Heart right ventricle (tissue), 16 donors: ENCODE measurements at regions not wholly inside any gene's neighbourhood (a gene's known extent, or its start where the extent isn't known, plus 50 kb on each side); places are given as distances from the start of the nearest gene placed in this dataset.

ENCODE experiments used
- ATAC-seq, 8 donors: fragments of 200-7000 bp; cut with Tn5 transposase; one replicate each; pipeline ENCODE4 v1.9.1; 2020; ENCODE audit warnings: mild to moderate bottlenecking in 8 of 8, moderate library complexity in 8 of 8, moderate number of reproducible peaks in 1 of 8
- DNase-seq, 2 donors: peaks; one replicate each; pipeline ENCODE4 v3.0.0-alpha.2; 2020
- H3K27ac ChIP-seq, 10 donors: fragments of 200-600 bp; sonication (generic) in 2 of 10; one replicate each; pipeline versions ENCODE4 v1.5.0 to v1.8.0; 2020 to 2022; ENCODE audit warnings: mild to moderate bottlenecking in 3 of 10
- H3K27me3 ChIP-seq, 7 donors: fragments of 200-600 bp; one replicate each; pipeline ENCODE4 v1.8.0; 2021 to 2022; ENCODE audit warnings: mild to moderate bottlenecking in 2 of 7
- H3K36me3 ChIP-seq, 9 donors: fragments of 200-600 bp; sonication (generic) in 1 of 9; one replicate each; pipeline versions ENCODE4 v1.5.0 to v1.8.0; 2020 to 2022; ENCODE audit warnings: mild to moderate bottlenecking in 2 of 9
- H3K4me1 ChIP-seq, 9 donors: fragments of 200-600 bp; sonication (generic) in 1 of 9; one replicate each; pipeline versions ENCODE4 v1.5.0 to v1.8.0; 2020 to 2022; ENCODE audit warnings: mild to moderate bottlenecking in 4 of 9
- H3K4me3 ChIP-seq, 10 donors: fragments of 200-600 bp; sonication (generic) in 2 of 10; one replicate each; pipeline versions ENCODE4 v1.5.0 to v1.8.0; 2020 to 2022; ENCODE audit warnings: mild to moderate bottlenecking in 7 of 10, moderate library complexity in 2 of 10
- H3K9me3 ChIP-seq, 11 donors: fragments of 200-600 bp in 10 of 11; sonication (generic) in 2 of 11; one replicate each; pipeline versions ENCODE4 v1.5.0 to v1.8.0; 2013 to 2022; ENCODE audit warnings: mild to moderate bottlenecking in 2 of 11, control low read depth in 1 of 11, moderate library complexity in 1 of 11
- CTCF ChIP-seq, 9 donors: fragments of 200-600 bp; sonication (generic) in 2 of 9; IDR thresholded peaks; one replicate each; pipeline versions ENCODE4 v1.5.0 to v1.8.0; 2021 to 2022; ENCODE audit warnings: antibody characterized with exemption in 9 of 9, mild to moderate bottlenecking in 5 of 9, moderate library complexity in 1 of 9
- WGBS, 2 donors: extraction: QIAGEN DNeasy Blood & Tissue Kit; methylation state at CpG; one replicate each; pipeline ENCODE4 v1.1.7; 2013; ENCODE audit warnings: inconsistent platforms in 1 of 2; 5-methylcytosine and 5-hydroxymethylcytosine counted together
- intact Hi-C, 10 donors: fragments of 100-400 bp; cut with DNase I; formaldehyde crosslinking; loops; one replicate each; pipeline versions ENCODE4 v1.11.1 to v1.14.2; 2022
- donor health status: Arrhythmogenic right ventricular cardiomyopathy.
- donor health status: ischemic (EF 13 %, LVEDD 7.1; RV severe dilation, severe dysfunction).
- donor health status: healthy with polysubstance abuse.
- donor health status: DM: no; HTN: yes; CAD: no.
- donor health status: DM: no; HTN: no; CAD: no.
- donor health status: ischemic (EF 25% LVEDD 6.9; RV normal size, moderate dysfunction).
- donor health status: ischemic (EF 25% LVEDD 5.7; RV mildly dilated, moderate dysfunction).
- donor health status: healthy.
- donor health status: DM: yes; HTN: yes; CAD: no.
- donor health status: Ischemic cardiomyopathy.
- donor health status: ischemic (EF 35%, LVEDD 5.7; RV mildly dilated, moderate dysfunction).
- donor health status: nonischemic (EF 11% LVEDD 7.7; RV severe dilation, severe dysfunction).
- donor health status: DM: yes; HTN: yes; CAD: no.
- donor health status: PGD.
- donor health status: ischemic (EF 29% LVEDD 5.4; RV normal size, mild dysfunction).
- donor health status: nonischemic (EF 23%, LVEDD 6.1; RV moderate dilation, normal function).

- DNase-seq (no peak), ATAC-seq (no peak)
- H3K4me1 ChIP-seq, result no peaks in the 10 kb centered on the region
- WGBS, 2 donors, result 89 to 98% methylated on average over 3 of the region's 3 CpGs
- H3K27ac ChIP-seq, result no peak overlapping the region
- H3K9me3 ChIP-seq, result peaks cover 0 to 7% (median 0%) of the 10 kb centered on the region in 11 donors
- H3K4me3 ChIP-seq, result no peak overlapping the region
- no peaks in the 10 kb centered on the region for H3K27me3 ChIP-seq
- no peak for TF ChIP-seq CTCF (IDR thresholded peaks at IDR 0.05)
- no peaks in the 10 kb centered on the region for H3K36me3 ChIP-seq
- intact Hi-C loops, result no loop called here
Observed at GRCh38 chr16:63975669-63976068, 1146.2 kb downstream of the CDH11 start.

- no peak overlapping the region for H3K4me3 ChIP-seq
- WGBS, 2 donors, result 39 to 57% methylated on average over 1 of the region's 1 CpG
- intact Hi-C loops, result no loop called here
Observed at GRCh38 chr16:63967966-63968365, 1153.9 kb downstream of the CDH11 start.

GRCh38 chr16:63960321-63960720 is 1161.5 kb downstream of the CDH11 start:
- TF ChIP-seq CTCF (IDR thresholded peaks at IDR 0.05), result no peak
- DNase-seq (no peak), ATAC-seq (no peak)
- intact Hi-C loops, result no loop called here
- Histone ChIP-seq H3K27me3 (no peaks in the 10 kb centered on the region), H3K36me3 (no peaks in the 10 kb centered on the region), H3K9me3 (peaks cover 0 to 3% (median 0%) of the 10 kb centered on the region in 11 donors), H3K4me1 (no peaks in the 10 kb centered on the region), H3K27ac (no peak overlapping the region), H3K4me3 (no peak overlapping the region)

More at GRCh38 chr16:63967966-63968365, 1153.9 kb downstream of the CDH11 start:
- H3K27ac ChIP-seq, result no peak overlapping the region
- TF ChIP-seq CTCF (IDR thresholded peaks at IDR 0.05), result no peak
- no peak for ATAC-seq
- H3K9me3 ChIP-seq, result peaks cover 0 to 3% (median 0%) of the 10 kb centered on the region in 11 donors
- no peaks in the 10 kb centered on the region for H3K27me3 ChIP-seq
- no peak for DNase-seq
- H3K36me3 ChIP-seq, result no peaks in the 10 kb centered on the region
- no peaks in the 10 kb centered on the region for H3K4me1 ChIP-seq

GRCh38 chr16:63947022-63947421 is 1174.8 kb downstream of the CDH11 start:
- Histone ChIP-seq H3K27ac (no peak overlapping the region), H3K27me3 (no peaks in the 10 kb centered on the region), H3K36me3 (no peaks in the 10 kb centered on the region), H3K9me3 (no peaks in the 10 kb centered on the region), H3K4me1 (no peaks in the 10 kb centered on the region), H3K4me3 (no peak overlapping the region)
- intact Hi-C loops, result no loop called here
- no peak for ATAC-seq
- TF ChIP-seq CTCF (IDR thresholded peaks at IDR 0.05), result no peak
- WGBS, 2 donors, result 85 to 90% methylated on average over 2 of the region's 2 CpGs
- DNase-seq, result no peak

GRCh38 chr16:63945806-63946205 is 1176.1 kb downstream of the CDH11 start:
- no peaks in the 10 kb centered on the region for H3K36me3 ChIP-seq
- intact Hi-C loops, result no loop called here
- no peaks in the 10 kb centered on the region for H3K4me1 ChIP-seq
- H3K9me3 ChIP-seq, result no peaks in the 10 kb centered on the region
- ATAC-seq, result no peak
- TF ChIP-seq CTCF (IDR thresholded peaks at IDR 0.05), result no peak
- no peaks in the 10 kb centered on the region for H3K27me3 ChIP-seq
- WGBS, 2 donors, result 26 to 36% methylated on average over 1 of the region's 1 CpG
- H3K4me3 ChIP-seq, result no peak overlapping the region
- no peak for DNase-seq
- no peak overlapping the region for H3K27ac ChIP-seq
